ENCODE measurements at regions not wholly inside any gene's neighbourhood (a gene's known extent, or its start where the extent isn't known, plus 50 kb on each side); places are given as distances from the start of the nearest gene placed in this dataset.

GRCh38 chr2:8520791-8521344 lies 161.0 kb upstream of the ID2 start:
- no peak for TF ChIP-seq CTCF (IDR thresholded peaks at IDR 0.05)
- TF ChIP-seq POLR2A (IDR thresholded peaks at IDR 0.05): no peak

All from heart left ventricle (tissue), 13 donors.